SU-DHL-6 (cell line): ENCODE measurements at regions not wholly inside any gene's neighbourhood (a gene's known extent, or its start where the extent isn't known, plus 50 kb on each side); places are given as distances from the start of the nearest gene placed in this dataset.

Experiments used
- H2AFZ ChIP-seq: fragments of 200-600 bp; sonication (generic); 2 replicates; pipeline ENCODE4 v1.6.1; 2014; ENCODE audit warnings: low read depth, mild to moderate bottlenecking, moderate library complexity, mixed read lengths, antibody characterized with exemption, low read length; ENCODE audit not compliant: severe bottlenecking
- H3F3A ChIP-seq: fragments of 200-600 bp; shearing (Covaris generic); 2 replicates; pipeline ENCODE4 v1.6.0; 2016; ENCODE audit warnings: antibody characterized with exemption, mild to moderate bottlenecking; ENCODE audit not compliant: insufficient read depth
- H3K27ac ChIP-seq: fragments of 200-600 bp; sonication (generic); 2 replicates; pipeline ENCODE4 v1.5.1; 2016; ENCODE audit warnings: low read depth, mild to moderate bottlenecking, low read length, moderate library complexity, mixed read lengths
- H3K27me3 ChIP-seq: fragments of 200-600 bp; sonication (generic), shearing (Covaris generic); 2 replicates; pipeline ENCODE4 v1.6.0; 2014; ENCODE audit warnings: mild to moderate bottlenecking, low read length
- H3K36me3 ChIP-seq: fragments of 200-600 bp; sonication (generic); 2 replicates; pipeline ENCODE4 v1.6.1; 2014; ENCODE audit warnings: mild to moderate bottlenecking, low read length, mixed read lengths
- H3K4me2 ChIP-seq: fragments of 300-600, 200-600 bp; shearing (Covaris generic), sonication (generic); 2 replicates; pipeline ENCODE4 v1.6.0; 2014; ENCODE audit warnings: low read length, low read depth, mild to moderate bottlenecking; ENCODE audit not compliant: poor library complexity, severe bottlenecking
- H3K4me3 ChIP-seq: fragments of 200-600 bp; sonication (generic); 2 replicates; pipeline ENCODE4 v1.5.1; 2014; ENCODE audit warnings: antibody characterized with exemption, low read length, mild to moderate bottlenecking, mixed read lengths; ENCODE audit not compliant: insufficient read depth, poor library complexity, severe bottlenecking
- H3K79me2 ChIP-seq: fragments of 200-600 bp; sonication (generic); 2 replicates; pipeline ENCODE4 v1.6.1; 2014; ENCODE audit warnings: mild to moderate bottlenecking, low read length, moderate library complexity; ENCODE audit not compliant: insufficient read depth
- H3K9ac ChIP-seq: fragments of 200-600 bp; sonication (generic); 2 replicates; pipeline ENCODE4 v1.7.0; 2014; ENCODE audit warnings: mild to moderate bottlenecking, low read length
- H3K9me2 ChIP-seq: fragments of 200-600 bp; sonication (generic); replicated peaks from 2 replicates; pipeline ENCODE4 v1.6.1; 2014; ENCODE audit warnings: low read length; ENCODE audit not compliant: insufficient read depth
- H3K9me3 ChIP-seq: fragments of 200-600 bp; sonication (generic); 2 replicates; pipeline ENCODE4 v1.6.1; 2014; ENCODE audit warnings: low read length, mixed read lengths; ENCODE audit not compliant: insufficient read depth
- H4K20me1 ChIP-seq: fragments of 200-600 bp; sonication (generic); 2 replicates; pipeline ENCODE4 v1.6.1; 2014; ENCODE audit warnings: low read depth, mild to moderate bottlenecking, antibody characterized with exemption, low read length, moderate library complexity, mixed read lengths
- EZH2phosphoT487 ChIP-seq: fragments of 200-600 bp; sonication (generic), shearing (Covaris generic); conservative IDR thresholded peaks from 2 replicates; pipeline ENCODE4 v1.6.1; 2018; ENCODE audit warnings: mild to moderate bottlenecking, antibody characterized with exemption, low read length, moderate library complexity, mixed read lengths
- TF ChIP-seq, protein P1 (sequence below): fragments of 200-600 bp; sonication (generic); IDR thresholded peaks from one replicate; pipeline ENCODE4 v1.5.1; 2017; ENCODE audit warnings: antibody characterized with exemption, mild to moderate bottlenecking, low read length, moderate library complexity; ENCODE audit not compliant: insufficient read depth, poor library complexity, severe bottlenecking

- Histone ChIP-seq H3K9me2 (no peaks in the 10 kb centered on the region), H3K79me2 (no peaks in the 10 kb centered on the region), H3K36me3 (no peaks in the 10 kb centered on the region), H3K27me3 (no peaks in the 10 kb centered on the region), H2AFZ (no peak overlapping the region), H3K9me3 (no peaks in the 10 kb centered on the region), H3K4me3 (no peak overlapping the region), H4K20me1 (no peaks in the 10 kb centered on the region), H3F3A (no peaks in the 10 kb centered on the region), H3K27ac (no peak overlapping the region), H3K4me2 (no peak overlapping the region), H3K9ac (no peak overlapping the region)
- TF ChIP-seq, protein P1, sequence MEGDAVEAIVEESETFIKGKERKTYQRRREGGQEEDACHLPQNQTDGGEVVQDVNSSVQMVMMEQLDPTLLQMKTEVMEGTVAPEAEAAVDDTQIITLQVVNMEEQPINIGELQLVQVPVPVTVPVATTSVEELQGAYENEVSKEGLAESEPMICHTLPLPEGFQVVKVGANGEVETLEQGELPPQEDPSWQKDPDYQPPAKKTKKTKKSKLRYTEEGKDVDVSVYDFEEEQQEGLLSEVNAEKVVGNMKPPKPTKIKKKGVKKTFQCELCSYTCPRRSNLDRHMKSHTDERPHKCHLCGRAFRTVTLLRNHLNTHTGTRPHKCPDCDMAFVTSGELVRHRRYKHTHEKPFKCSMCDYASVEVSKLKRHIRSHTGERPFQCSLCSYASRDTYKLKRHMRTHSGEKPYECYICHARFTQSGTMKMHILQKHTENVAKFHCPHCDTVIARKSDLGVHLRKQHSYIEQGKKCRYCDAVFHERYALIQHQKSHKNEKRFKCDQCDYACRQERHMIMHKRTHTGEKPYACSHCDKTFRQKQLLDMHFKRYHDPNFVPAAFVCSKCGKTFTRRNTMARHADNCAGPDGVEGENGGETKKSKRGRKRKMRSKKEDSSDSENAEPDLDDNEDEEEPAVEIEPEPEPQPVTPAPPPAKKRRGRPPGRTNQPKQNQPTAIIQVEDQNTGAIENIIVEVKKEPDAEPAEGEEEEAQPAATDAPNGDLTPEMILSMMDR, result no peak
- TF ChIP-seq EZH2phosphoT487, result no peak
Observed at GRCh38 chr20:24210356-24210755, 221.8 kb upstream of the GGTLC1 start.

GRCh38 chr20:24208652-24209051 is 220.1 kb upstream of the GGTLC1 start:
- TF ChIP-seq EZH2phosphoT487, result no peak
- TF ChIP-seq, protein P1, result no peak
- no peaks in the 10 kb centered on the region for H3K9me2 ChIP-seq
- no peaks in the 10 kb centered on the region for H3K36me3 ChIP-seq
- H3F3A ChIP-seq, result no peaks in the 10 kb centered on the region
- H3K27me3 ChIP-seq, result no peaks in the 10 kb centered on the region
- H3K79me2 ChIP-seq, result no peaks in the 10 kb centered on the region
- no peak overlapping the region for H2AFZ ChIP-seq
- no peaks in the 10 kb centered on the region for H4K20me1 ChIP-seq
- H3K4me2 ChIP-seq, result no peak overlapping the region
- no peak overlapping the region for H3K27ac ChIP-seq
- no peak overlapping the region for H3K4me3 ChIP-seq
- H3K9me3 ChIP-seq, result no peaks in the 10 kb centered on the region
- H3K9ac ChIP-seq, result no peak overlapping the region

GRCh38 chr20:24207803-24208300 is 219.3 kb upstream of the GGTLC1 start:
- H3K79me2 ChIP-seq, result no peaks in the 10 kb centered on the region
- H2AFZ ChIP-seq, result no peak overlapping the region
- no peak overlapping the region for H3K9ac ChIP-seq
- no peaks in the 10 kb centered on the region for H3K9me2 ChIP-seq
- H3K4me3 ChIP-seq, result no peak overlapping the region
- H3K27ac ChIP-seq, result no peak overlapping the region
- no peak overlapping the region for H3K4me2 ChIP-seq
- H3K36me3 ChIP-seq, result no peaks in the 10 kb centered on the region
- no peaks in the 10 kb centered on the region for H3K27me3 ChIP-seq
- H3F3A ChIP-seq, result no peaks in the 10 kb centered on the region
- no peaks in the 10 kb centered on the region for H3K9me3 ChIP-seq
- TF ChIP-seq EZH2phosphoT487, result no peak
- TF ChIP-seq, protein P1, result no peak
- H4K20me1 ChIP-seq, result no peaks in the 10 kb centered on the region
